ENCODE measurements at regions not wholly inside any gene's neighbourhood (a gene's known extent, or its start where the extent isn't known, plus 50 kb on each side); places are given as distances from the start of the nearest gene placed in this dataset.

DNA sequence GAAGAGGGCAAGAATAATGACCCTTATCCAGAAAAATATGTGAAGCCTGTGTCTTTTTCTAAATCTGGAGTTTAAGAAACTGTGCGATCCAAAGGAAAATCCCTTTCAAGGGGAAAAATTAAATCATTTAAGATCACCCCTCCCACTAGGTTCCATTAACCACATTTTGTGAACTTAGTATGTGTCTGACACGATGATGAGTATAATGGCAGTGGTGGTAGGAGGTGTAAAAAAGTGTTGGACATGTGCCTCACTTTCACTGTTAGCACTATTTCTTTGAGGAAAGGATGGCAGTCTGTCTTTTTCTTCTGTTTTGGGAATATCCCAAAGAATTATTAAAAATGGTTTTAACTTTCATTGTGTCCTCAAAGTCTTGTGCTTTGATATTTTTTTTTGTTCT, 392.3 kb upstream of the CITED2 start:
- DNase-seq = no peak
- no peaks in the 10 kb centered on the region for H3K9me2 ChIP-seq (replicated peaks; ENCODE audit: insufficient read depth, low read length)
- no peak overlapping the region for H3K4me3 ChIP-seq (ENCODE audit: low read length)
- H3F3A ChIP-seq (ENCODE audit: insufficient read depth, low read length) = peaks cover 18% of the 10 kb centered on the region
- no peaks in the 10 kb centered on the region for H3K79me2 ChIP-seq (ENCODE audit: low read length)
- H3K36me3 ChIP-seq (replicated peaks; ENCODE audit: insufficient read depth, low read length) = no peaks in the 10 kb centered on the region
- H3K4me1 ChIP-seq (ENCODE audit: low read length) = peaks cover 37% of the 10 kb centered on the region
- no peak overlapping the region for H2AFZ ChIP-seq (ENCODE audit: low read length)
- H3K27ac ChIP-seq (ENCODE audit: low read length) = no peak overlapping the region
- H3K4me2 ChIP-seq (ENCODE audit: low read depth, low read length) = no peak overlapping the region
- no peak for TF ChIP-seq EZH2phosphoT487 (IDR thresholded peaks at IDR 0.05; ENCODE audit: low read length)
- TF ChIP-seq, protein P1, sequence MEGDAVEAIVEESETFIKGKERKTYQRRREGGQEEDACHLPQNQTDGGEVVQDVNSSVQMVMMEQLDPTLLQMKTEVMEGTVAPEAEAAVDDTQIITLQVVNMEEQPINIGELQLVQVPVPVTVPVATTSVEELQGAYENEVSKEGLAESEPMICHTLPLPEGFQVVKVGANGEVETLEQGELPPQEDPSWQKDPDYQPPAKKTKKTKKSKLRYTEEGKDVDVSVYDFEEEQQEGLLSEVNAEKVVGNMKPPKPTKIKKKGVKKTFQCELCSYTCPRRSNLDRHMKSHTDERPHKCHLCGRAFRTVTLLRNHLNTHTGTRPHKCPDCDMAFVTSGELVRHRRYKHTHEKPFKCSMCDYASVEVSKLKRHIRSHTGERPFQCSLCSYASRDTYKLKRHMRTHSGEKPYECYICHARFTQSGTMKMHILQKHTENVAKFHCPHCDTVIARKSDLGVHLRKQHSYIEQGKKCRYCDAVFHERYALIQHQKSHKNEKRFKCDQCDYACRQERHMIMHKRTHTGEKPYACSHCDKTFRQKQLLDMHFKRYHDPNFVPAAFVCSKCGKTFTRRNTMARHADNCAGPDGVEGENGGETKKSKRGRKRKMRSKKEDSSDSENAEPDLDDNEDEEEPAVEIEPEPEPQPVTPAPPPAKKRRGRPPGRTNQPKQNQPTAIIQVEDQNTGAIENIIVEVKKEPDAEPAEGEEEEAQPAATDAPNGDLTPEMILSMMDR (IDR thresholded peaks at IDR 0.05; ENCODE audit: low read length) = no peak
- no peak for TF ChIP-seq EZH2 (optimal IDR thresholded peaks at IDR 0.05; ENCODE audit: low read depth, low read length)
- no peak overlapping the region for H3K9ac ChIP-seq (ENCODE audit: low read length)
- no peaks in the 10 kb centered on the region for H4K20me1 ChIP-seq (ENCODE audit: insufficient read depth, low read length)
- no peaks in the 10 kb centered on the region for H3K27me3 ChIP-seq (replicated peaks; ENCODE audit: insufficient read depth, low read length)
- no peaks in the 10 kb centered on the region for H3K9me3 ChIP-seq (replicated peaks; ENCODE audit: insufficient read depth, low read length)

DNA sequence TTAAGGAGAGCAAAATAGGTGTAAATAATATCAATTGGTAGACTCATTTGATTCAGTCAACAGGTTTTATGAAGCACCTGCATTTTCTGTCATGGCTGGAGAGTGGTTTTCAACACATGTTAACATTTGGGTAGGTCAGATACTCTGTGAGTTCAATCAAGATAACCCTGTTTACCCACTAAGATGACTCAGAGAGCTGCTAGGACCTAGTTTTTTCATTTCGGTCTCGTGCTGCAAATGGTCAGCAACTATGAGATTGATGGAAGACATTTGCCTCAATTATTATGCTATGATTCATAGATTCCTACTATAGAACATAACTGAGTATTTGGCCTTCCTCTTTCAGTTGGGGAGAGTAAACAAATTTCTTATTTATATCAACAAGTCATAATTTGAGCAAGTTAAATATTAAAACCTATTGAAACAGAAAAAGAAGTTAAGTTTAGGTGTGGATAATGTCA, 391.4 kb upstream of the CITED2 start:
- no peak for DNase-seq
- Histone ChIP-seq H3K4me3 (ENCODE audit: low read length) (no peak overlapping the region), H2AFZ (ENCODE audit: low read length) (no peak overlapping the region), H3K9me3 (replicated peaks; ENCODE audit: insufficient read depth, low read length) (no peaks in the 10 kb centered on the region), H3F3A (ENCODE audit: insufficient read depth, low read length) (peaks cover 18% of the 10 kb centered on the region), H3K36me3 (replicated peaks; ENCODE audit: insufficient read depth, low read length) (no peaks in the 10 kb centered on the region), H3K27ac (ENCODE audit: low read length) (no peak overlapping the region), H3K4me1 (ENCODE audit: low read length) (peaks cover 37% of the 10 kb centered on the region), H3K27me3 (replicated peaks; ENCODE audit: insufficient read depth, low read length) (no peaks in the 10 kb centered on the region), H4K20me1 (ENCODE audit: insufficient read depth, low read length) (no peaks in the 10 kb centered on the region), H3K9me2 (replicated peaks; ENCODE audit: insufficient read depth, low read length) (no peaks in the 10 kb centered on the region), H3K9ac (ENCODE audit: low read length) (no peak overlapping the region), H3K79me2 (ENCODE audit: low read length) (no peaks in the 10 kb centered on the region), H3K4me2 (ENCODE audit: low read depth, low read length) (no peak overlapping the region)
- TF ChIP-seq, protein P1 (IDR thresholded peaks at IDR 0.05; ENCODE audit: low read length) = no peak
- TF ChIP-seq EZH2 (optimal IDR thresholded peaks at IDR 0.05; ENCODE audit: low read depth, low read length) (no peak), EZH2phosphoT487 (IDR thresholded peaks at IDR 0.05; ENCODE audit: low read length) (no peak)

DNA sequence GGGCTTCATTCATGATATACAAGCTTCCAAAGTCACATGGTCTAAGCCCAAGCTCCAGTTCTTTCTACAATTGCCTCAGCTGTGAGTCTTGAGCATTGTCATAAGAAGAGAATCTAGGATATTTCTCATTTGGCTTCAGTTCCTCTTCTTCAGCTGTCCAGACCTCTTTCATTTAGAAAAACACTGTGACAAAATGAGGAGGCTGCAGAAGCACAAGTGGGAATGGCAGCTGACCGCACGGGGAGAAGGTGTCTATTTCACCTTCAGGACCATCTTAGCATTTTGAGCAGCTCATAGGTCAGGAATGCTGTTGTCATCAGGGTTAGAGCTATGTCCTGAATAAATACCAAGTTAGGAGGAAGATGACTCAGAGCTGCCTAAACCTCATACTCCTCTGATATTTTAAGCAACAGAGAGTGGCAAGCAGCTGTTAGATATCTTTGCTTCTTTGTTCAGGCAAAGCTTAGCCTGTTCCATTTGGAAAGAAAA, 390.1 kb upstream of the CITED2 start:
- Histone ChIP-seq H3K9me2 (replicated peaks; ENCODE audit: insufficient read depth, low read length) (no peaks in the 10 kb centered on the region), H3K36me3 (replicated peaks; ENCODE audit: insufficient read depth, low read length) (no peaks in the 10 kb centered on the region), H3K27ac (ENCODE audit: low read length) (peak overlapping the region; percentile 67), H2AFZ (ENCODE audit: low read length) (peak overlapping the region; percentile 31), H3F3A (ENCODE audit: insufficient read depth, low read length) (peaks cover 18% of the 10 kb centered on the region), H3K27me3 (replicated peaks; ENCODE audit: insufficient read depth, low read length) (no peaks in the 10 kb centered on the region), H3K9ac (ENCODE audit: low read length) (peak overlapping the region; percentile 29; the same call in 1 of the 2 replicates), H3K4me2 (ENCODE audit: low read depth, low read length) (peak overlapping the region; percentile 48), H4K20me1 (ENCODE audit: insufficient read depth, low read length) (no peaks in the 10 kb centered on the region), H3K79me2 (ENCODE audit: low read length) (no peaks in the 10 kb centered on the region), H3K4me3 (ENCODE audit: low read length) (no peak overlapping the region), H3K9me3 (replicated peaks; ENCODE audit: insufficient read depth, low read length) (no peaks in the 10 kb centered on the region), H3K4me1 (ENCODE audit: low read length) (peaks cover 37% of the 10 kb centered on the region)
- DNase-seq = peak; percentile 63
- no peak for TF ChIP-seq EZH2 (optimal IDR thresholded peaks at IDR 0.05; ENCODE audit: low read depth, low read length)
- TF ChIP-seq EZH2phosphoT487 (IDR thresholded peaks at IDR 0.05; ENCODE audit: low read length) = no peak
